ENCODE measurements at regions not wholly inside any gene's neighbourhood (a gene's known extent, or its start where the extent isn't known, plus 50 kb on each side); places are given as distances from the start of the nearest gene placed in this dataset.

GRCh38 chr9:80619356-80619755 lies 1047.6 kb downstream of the TLE4 start:
- intact Hi-C loops (cut with DNase I), result no loop called here
- H3K9me3 ChIP-seq, result no peaks in the 10 kb centered on the region
- H3K4me3 ChIP-seq, result no peak overlapping the region
- H3K9ac ChIP-seq (ENCODE audit: low read depth in 2 of 2, low read length in 2 of 2), result no peak overlapping the region
- TF ChIP-seq CTCF (IDR thresholded peaks at IDR 0.05), result no peak
- no peak for DNase-seq
- no peaks in the 10 kb centered on the region for H3K27me3 ChIP-seq
- H3K27ac ChIP-seq, result no peak overlapping the region
- H3K4me1 ChIP-seq, result no peaks in the 10 kb centered on the region
- no peaks in the 10 kb centered on the region for H3K36me3 ChIP-seq

- Histone ChIP-seq H3K4me3 (no peak overlapping the region), H3K9ac (ENCODE audit: low read depth in 2 of 2, low read length in 2 of 2) (no peak overlapping the region), H3K9me3 (no peaks in the 10 kb centered on the region), H3K4me1 (no peaks in the 10 kb centered on the region), H3K36me3 (no peaks in the 10 kb centered on the region), H3K27me3 (no peaks in the 10 kb centered on the region), H3K27ac (no peak overlapping the region)
- DNase-seq, result no peak
- no peak for TF ChIP-seq CTCF (IDR thresholded peaks at IDR 0.05)
- intact Hi-C loops (cut with DNase I), result no loop called here
Measured at GRCh38 chr9:80615964-80616363, 1044.2 kb downstream of the TLE4 start.

- Histone ChIP-seq H3K4me1 (no peaks in the 10 kb centered on the region), H3K27ac (no peak overlapping the region), H3K4me3 (no peak overlapping the region), H3K9me3 (no peaks in the 10 kb centered on the region), H3K9ac (ENCODE audit: low read depth in 2 of 2, low read length in 2 of 2) (no peak overlapping the region), H3K36me3 (no peaks in the 10 kb centered on the region), H3K27me3 (no peaks in the 10 kb centered on the region)
- intact Hi-C loops (cut with DNase I), result no loop called here
- TF ChIP-seq CTCF (IDR thresholded peaks at IDR 0.05), result no peak
- DNase-seq, result no peak
Measured at GRCh38 chr9:80605793-80606192, 1034.0 kb downstream of the TLE4 start.

GRCh38 chr9:80605129-80605528 lies 1033.4 kb downstream of the TLE4 start:
- no peaks in the 10 kb centered on the region for H3K27me3 ChIP-seq
- no peaks in the 10 kb centered on the region for H3K36me3 ChIP-seq
- intact Hi-C loops (cut with DNase I), result no loop called here
- H3K9me3 ChIP-seq, result no peaks in the 10 kb centered on the region
- DNase-seq, result no peak
- TF ChIP-seq CTCF (IDR thresholded peaks at IDR 0.05), result peak; percentile 17
- no peak overlapping the region for H3K4me3 ChIP-seq
- no peak overlapping the region for H3K27ac ChIP-seq
- no peaks in the 10 kb centered on the region for H3K4me1 ChIP-seq
- H3K9ac ChIP-seq (ENCODE audit: low read depth in 2 of 2, low read length in 2 of 2), result no peak overlapping the region

GRCh38 chr9:80602291-80602690 lies 1030.5 kb downstream of the TLE4 start:
- no peaks in the 10 kb centered on the region for H3K4me1 ChIP-seq
- no peak for TF ChIP-seq CTCF (IDR thresholded peaks at IDR 0.05)
- H3K9ac ChIP-seq (ENCODE audit: low read depth in 2 of 2, low read length in 2 of 2), result no peak overlapping the region
- H3K27ac ChIP-seq, result no peak overlapping the region
- no peak overlapping the region for H3K4me3 ChIP-seq
- no peaks in the 10 kb centered on the region for H3K27me3 ChIP-seq
- no peaks in the 10 kb centered on the region for H3K36me3 ChIP-seq
- intact Hi-C loops (cut with DNase I), result no loop called here
- H3K9me3 ChIP-seq, result no peaks in the 10 kb centered on the region
- no peak for DNase-seq

- Histone ChIP-seq H3K9me3 (no peaks in the 10 kb centered on the region), H3K4me3 (no peak overlapping the region), H3K4me1 (no peaks in the 10 kb centered on the region), H3K27me3 (no peaks in the 10 kb centered on the region), H3K9ac (ENCODE audit: low read depth in 2 of 2, low read length in 2 of 2) (no peak overlapping the region), H3K36me3 (no peaks in the 10 kb centered on the region), H3K27ac (no peak overlapping the region)
- TF ChIP-seq CTCF (IDR thresholded peaks at IDR 0.05), result no peak
- DNase-seq, result no peak
- intact Hi-C loops (cut with DNase I), result no loop called here
Measured at GRCh38 chr9:80596579-80596978, 1024.8 kb downstream of the TLE4 start.
